Stimulated activated CD4-positive, alpha-beta T cell treated with anti-CD3 and anti-CD28 coated beads, TNF-alpha, amount 100 ng/mL, for 48 hours (primary cell): ENCODE measurements at regions not wholly inside any gene's neighbourhood (a gene's known extent, or its start where the extent isn't known, plus 50 kb on each side); places are given as distances from the start of the nearest gene placed in this dataset.
A peak's percentile ranks its signal among the peaks of the same experiment; 100 is the strongest.

ENCODE experiments used
- DNase-seq, 3 donors: peaks; one replicate each; pipeline ENCODE4 v3.0.0-alpha.2; 2020; ENCODE audit warnings: low read depth in 3 of 3

GRCh38 chrX:46447384-46447783 is 97.8 kb downstream of the ZNF674 start:
- no peak for DNase-seq

- peak; percentile 68 to 80 (median 76) for DNase-seq
Observed at GRCh38 chrX:46446727-46447378, 98.4 kb downstream of the ZNF674 start.

DNA sequence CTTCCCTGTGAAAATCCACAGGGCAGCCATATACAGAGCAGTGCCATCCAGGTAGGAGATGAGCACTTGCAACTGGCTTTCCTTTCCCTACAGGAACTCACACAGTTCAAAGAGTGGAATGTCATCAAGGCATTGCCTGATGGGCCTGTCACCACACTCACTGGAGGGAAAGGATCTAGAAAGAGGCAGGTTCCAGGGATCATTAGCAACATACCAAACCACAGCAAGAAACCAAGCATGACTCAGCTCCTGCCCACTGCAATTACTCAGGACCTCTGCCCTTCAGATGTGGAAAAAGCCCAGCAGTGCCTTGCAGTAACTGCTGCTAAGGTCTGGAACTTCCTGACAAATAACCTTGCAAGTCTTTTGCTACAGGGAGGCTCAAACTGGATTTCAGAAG is 101.2 kb downstream of the ZNF674 start:
- no peak for DNase-seq

DNA sequence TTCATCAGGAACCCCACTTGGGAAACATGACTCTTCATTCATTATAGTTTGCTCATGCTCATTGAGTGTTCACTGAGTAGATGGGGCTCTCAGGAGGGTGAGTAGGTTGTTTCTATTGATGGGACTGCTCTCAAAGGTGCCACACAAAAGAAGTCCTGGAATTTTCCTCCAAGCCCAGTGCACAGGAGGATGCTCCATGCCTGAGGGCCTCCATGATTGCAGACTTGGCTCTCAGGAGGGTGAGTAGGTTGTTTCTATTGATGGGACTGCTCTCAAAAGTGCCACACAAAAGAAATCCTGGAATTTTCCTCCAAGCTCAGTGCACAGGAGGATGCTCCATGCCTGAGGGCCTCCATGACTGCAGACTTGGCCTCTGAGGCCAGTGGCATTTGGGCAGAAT is 108.5 kb downstream of the ZNF674 start:
- no peak for DNase-seq

GRCh38 chrX:46433892-46434291 is 111.3 kb downstream of the ZNF674 start:
- DNase-seq, result no peak

DNA sequence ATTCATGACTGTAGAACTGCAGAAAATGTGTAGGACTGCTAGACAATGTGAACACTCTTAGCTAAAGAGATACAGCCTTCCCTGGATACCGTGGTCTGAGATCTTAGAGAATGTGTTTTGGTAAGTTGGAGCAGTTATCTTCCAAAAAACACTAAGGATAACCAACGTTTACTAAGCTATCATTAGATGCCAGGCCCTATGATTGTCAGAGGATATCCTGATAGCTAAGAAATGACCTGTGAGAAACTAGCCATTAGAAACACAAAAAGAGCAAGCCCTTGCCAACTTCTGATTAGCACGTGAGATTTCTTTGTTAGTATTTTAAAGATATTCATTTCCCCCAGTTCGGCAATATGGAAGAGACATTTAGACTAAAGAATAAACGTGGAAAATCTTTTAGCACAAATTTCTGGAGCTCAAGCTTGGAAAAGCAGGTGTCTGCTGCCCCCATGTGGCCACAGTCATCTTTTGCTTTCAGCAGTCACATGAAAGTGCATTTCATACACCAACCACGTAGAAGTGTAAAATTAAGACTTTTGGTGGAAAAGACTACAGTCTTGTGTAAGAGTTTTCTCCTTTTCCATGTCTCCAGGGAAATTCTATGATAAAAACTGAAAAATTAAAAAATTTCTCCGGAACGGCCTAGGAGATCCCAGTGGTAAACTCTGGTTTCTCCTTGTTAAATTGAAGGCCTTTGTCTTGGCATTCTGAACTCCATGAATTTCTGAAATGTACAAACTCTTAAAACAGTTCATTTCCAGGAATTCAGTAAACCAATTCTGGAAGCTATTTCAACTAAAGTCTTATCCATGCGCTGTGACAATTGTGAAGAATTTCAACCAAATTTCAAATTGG is 136.4 kb downstream of the ZNF674 start:
- peak; percentile 17 to 69 (median 29) for DNase-seq

GRCh38 chrX:46407753-46408130 is 137.5 kb downstream of the ZNF674 start:
- DNase-seq, result no peak

- DNase-seq, result no peak
Observed at GRCh38 chrX:46407036-46407752, 138.0 kb downstream of the ZNF674 start.

DNA sequence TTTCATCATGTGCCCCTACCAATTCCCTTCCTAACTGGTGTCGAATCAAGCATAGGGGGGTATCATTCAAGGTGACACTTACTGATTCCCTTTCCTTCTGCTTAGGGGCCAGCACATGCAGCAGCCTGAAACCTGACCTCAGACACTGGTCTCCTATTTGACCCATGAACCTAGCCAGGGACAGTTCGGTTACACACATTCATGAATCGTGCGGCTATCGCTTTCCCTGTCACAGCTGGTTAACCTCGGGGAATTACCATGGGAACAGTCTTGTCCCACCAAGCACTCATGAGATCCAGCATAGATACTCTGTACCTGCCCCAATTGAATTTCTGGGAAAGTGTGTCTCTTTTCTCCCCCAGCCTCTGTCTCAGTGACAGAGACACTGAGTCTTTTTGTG is 140.4 kb downstream of the ZNF674 start:
- no peak for DNase-seq

DNA sequence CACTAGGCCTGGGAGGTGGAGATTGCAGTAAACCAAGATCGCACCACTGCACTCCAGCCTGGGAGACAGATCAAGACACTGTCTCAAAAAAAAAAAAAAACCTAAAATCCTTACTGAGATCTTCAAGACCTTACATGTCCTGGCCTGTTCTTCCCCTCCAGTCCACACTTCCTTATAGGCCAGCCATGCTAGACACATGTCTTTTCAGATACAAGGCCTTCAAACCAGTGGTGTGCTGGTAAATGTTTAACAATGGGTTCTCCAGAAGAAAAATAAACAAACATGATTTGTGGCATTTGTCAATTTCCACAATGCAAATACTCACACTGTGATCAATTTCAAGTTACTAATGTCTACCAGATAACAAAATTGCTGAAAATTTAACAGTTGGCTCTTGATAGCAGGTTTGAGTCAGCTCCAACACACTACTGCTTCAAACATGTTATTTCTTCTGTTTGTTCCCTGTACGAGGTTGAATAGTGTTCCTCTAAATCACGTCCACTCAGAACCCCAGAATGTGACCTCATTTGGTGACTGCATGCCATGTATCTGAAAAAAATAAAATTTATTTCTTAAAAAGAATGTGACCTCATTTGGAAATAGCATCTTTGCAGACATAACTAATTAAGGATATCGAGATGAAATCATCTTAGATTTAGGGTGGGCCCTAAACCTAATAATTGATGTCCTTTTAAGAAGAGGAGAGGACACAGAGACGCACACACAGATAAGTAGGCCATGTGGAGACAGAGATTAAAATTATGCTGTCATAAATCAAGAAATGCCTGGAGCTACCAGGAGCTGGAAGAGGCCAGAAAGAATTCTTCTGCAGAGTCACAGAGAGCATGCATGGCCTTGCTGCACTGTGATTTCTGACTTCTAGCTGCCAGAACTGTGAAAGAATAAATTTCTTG is 144.4 kb downstream of the ZNF674 start:
- no peak for DNase-seq

- no peak for DNase-seq
Observed at GRCh38 chrX:46398874-46399273, 146.3 kb downstream of the ZNF674 start.

GRCh38 chrX:46398126-46398525 is 147.1 kb downstream of the ZNF674 start:
- DNase-seq, result no peak

- DNase-seq, result no peak
Observed at GRCh38 chrX:46386511-46386910, 158.7 kb downstream of the ZNF674 start.

GRCh38 chrX:46383006-46383405 is 162.2 kb downstream of the ZNF674 start:
- no peak for DNase-seq

DNA sequence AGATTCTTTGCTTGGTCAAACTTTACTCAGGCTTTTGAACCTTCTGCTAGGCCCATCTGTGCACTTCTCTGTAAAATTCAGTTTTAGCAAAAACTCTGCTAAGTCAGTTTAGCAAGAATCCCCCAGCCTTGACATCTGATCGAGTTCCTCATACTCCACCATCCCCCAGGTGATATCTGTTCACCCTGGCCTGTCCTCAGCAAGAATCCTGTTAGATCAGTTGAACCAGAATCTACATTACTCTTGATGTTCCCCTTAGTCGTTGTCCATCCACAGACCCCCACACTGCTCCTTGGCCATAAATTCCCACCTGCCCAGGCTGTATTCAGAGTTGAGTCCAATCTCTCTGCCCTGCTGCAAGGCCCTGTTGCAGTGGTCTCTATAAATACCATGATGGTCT is 162.6 kb downstream of the ZNF674 start:
- DNase-seq, result no peak

DNA sequence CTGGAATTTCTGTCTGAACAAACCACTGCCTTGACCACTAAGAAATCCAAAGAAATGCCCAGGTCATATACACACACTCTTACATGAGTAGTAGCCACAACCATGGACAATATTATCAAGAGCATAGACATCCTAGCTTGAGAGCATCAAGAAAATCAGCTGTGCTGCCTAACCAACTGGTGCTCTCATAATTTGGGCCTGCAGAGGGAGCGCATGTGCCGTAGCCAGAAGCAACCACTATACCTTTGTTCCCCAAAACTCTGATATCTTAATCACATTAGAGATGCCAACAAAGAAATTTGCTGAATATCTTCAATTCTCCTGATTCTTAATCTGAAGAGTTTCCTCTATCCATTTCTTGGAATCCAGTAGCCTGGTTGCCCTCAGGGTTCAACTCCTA is 163.6 kb downstream of the ZNF674 start:
- DNase-seq, result peak in 1 of 3 donors; percentile 7

DNA sequence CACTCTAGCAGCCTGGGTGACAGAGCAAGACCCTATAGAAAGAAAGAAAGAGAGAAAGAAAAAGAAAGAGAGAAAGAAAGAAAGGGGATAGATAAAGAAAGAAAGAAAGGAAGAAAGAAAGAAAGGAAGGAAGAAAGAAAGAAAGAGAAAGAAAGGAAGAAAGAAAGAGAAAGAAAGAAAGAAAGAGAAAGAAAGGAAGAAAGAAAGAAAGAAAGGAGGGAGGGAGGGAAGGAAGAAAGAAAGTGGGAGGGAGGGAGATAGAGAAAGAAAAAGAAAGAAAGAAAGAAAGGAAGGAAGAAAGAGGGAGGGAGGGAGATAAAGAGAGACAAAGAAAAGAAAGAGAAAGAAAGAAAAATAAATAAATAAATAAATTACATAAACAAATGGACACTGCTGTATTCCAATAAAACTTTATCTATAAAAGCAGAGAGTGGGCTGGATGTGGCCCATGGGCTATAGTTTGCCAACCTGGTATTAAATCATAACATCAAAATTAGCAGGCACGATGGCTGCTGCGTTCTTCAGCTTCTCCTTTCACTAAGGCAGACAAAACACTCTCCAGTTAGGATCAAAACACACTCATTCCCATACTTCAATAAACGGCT is 165.0 kb downstream of the ZNF674 start:
- DNase-seq, result no peak

DNA sequence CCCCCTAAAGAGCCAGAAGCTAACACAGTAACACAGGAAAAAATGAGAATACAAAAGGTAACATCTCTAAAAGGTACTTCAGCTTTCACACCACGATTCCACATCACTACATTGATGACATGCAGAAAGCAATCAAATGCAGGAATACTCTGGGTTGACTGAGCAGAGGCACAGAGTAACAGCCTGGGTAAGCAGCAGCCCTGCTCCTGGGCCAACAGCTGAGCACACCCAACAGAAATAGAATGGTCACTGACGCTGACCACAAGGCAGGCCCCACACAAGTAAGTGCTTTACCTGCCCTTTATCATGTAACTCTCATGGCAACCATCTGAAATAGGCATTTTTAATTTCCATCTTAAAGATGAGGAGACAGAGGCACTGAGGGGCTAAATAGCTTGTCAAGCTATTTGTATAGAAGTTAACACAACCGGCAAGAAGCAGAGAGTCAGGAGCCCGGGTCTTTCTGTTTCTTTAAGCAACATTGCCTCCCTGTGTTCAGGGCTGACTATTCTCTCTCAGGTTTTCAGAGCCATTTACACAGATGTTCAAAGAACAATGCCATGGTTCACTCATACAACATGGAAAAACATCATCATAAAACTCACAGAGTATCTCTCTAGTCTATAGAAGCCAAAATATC is 168.9 kb downstream of the ZNF674 start:
- DNase-seq, result peak in 1 of 3 donors; percentile 13

GRCh38 chrX:46375831-46376230 is 169.4 kb downstream of the ZNF674 start:
- no peak for DNase-seq

GRCh38 chrX:46374371-46374770 is 170.8 kb downstream of the ZNF674 start:
- DNase-seq, result no peak

GRCh38 chrX:46367491-46367890 is 177.7 kb downstream of the ZNF674 start:
- DNase-seq, result no peak
